EL (cell line): ENCODE measurements at regions not wholly inside any gene's neighbourhood (a gene's known extent, or its start where the extent isn't known, plus 50 kb on each side); places are given as distances from the start of the nearest gene placed in this dataset.
A peak's percentile ranks its signal among the peaks of the same experiment; 100 is the strongest.
"Not testable (repeated sequence)": the region's sequence is repeated elsewhere in the genome, so short reads cannot be mapped to it uniquely, and the experiment has no call there.

Experiments used
- DNase-seq: peaks from one replicate; pipeline ENCODE4 v3.0.0-alpha.2; 2016

- DNase-seq: no peak
Measured at GRCh38 chr2:150697596-150697995, 210.1 kb upstream of the RND3 start.

GRCh38 chr2:150695451-150696135 lies 208.1 kb upstream of the RND3 start:
- no peak for DNase-seq

- DNase-seq: no peak
Measured at GRCh38 chr2:150693556-150693955, 206.1 kb upstream of the RND3 start.

GRCh38 chr2:150690870-150691269 lies 203.4 kb upstream of the RND3 start:
- DNase-seq: peak; percentile 8

GRCh38 chr2:150690261-150690660 lies 202.8 kb upstream of the RND3 start:
- no peak for DNase-seq

- no peak for DNase-seq
Measured at GRCh38 chr2:150689590-150689989, 202.1 kb upstream of the RND3 start.

GRCh38 chr2:150688016-150688415 lies 200.5 kb upstream of the RND3 start:
- DNase-seq: no peak

GRCh38 chr2:150686391-150686790 lies 198.9 kb upstream of the RND3 start:
- peak; percentile 60 for DNase-seq

- DNase-seq: peak; percentile 94
Measured at GRCh38 chr2:150681120-150681804, 193.8 kb upstream of the RND3 start.

- peak; percentile 28 for DNase-seq
Measured at GRCh38 chr2:150679456-150680120, 192.1 kb upstream of the RND3 start.

- no peak for DNase-seq
Measured at GRCh38 chr2:150677551-150677950, 190.1 kb upstream of the RND3 start.

GRCh38 chr2:150676747-150677383 lies 189.4 kb upstream of the RND3 start:
- DNase-seq: no peak

- DNase-seq: no peak
Measured at GRCh38 chr2:150675807-150676206, 188.3 kb upstream of the RND3 start.

- peak; percentile 26 for DNase-seq
Measured at GRCh38 chr2:150674283-150674682, 186.8 kb upstream of the RND3 start.

- DNase-seq: peak; percentile 15
Measured at GRCh38 chr2:150672311-150672710, 184.8 kb upstream of the RND3 start.

- DNase-seq: no peak
Measured at GRCh38 chr2:150669492-150669891, 182.0 kb upstream of the RND3 start.

GRCh38 chr2:150667039-150667438 lies 179.6 kb upstream of the RND3 start:
- DNase-seq: not testable (repeated sequence)

- DNase-seq: peak; percentile 87
Measured at GRCh38 chr2:150663143-150663542, 175.7 kb upstream of the RND3 start.

GRCh38 chr2:150656002-150656401 lies 168.5 kb upstream of the RND3 start:
- no peak for DNase-seq

GRCh38 chr2:150653351-150653750 lies 165.9 kb upstream of the RND3 start:
- DNase-seq: no peak

GRCh38 chr2:150647943-150648342 lies 160.5 kb upstream of the RND3 start:
- no peak for DNase-seq

GRCh38 chr2:150646746-150647145 lies 159.3 kb upstream of the RND3 start:
- DNase-seq: no peak

GRCh38 chr2:150644298-150645067 lies 157.0 kb upstream of the RND3 start:
- DNase-seq: peak; percentile 87
